ENCODE measurements at regions not wholly inside any gene's neighbourhood (a gene's known extent, or its start where the extent isn't known, plus 50 kb on each side); places are given as distances from the start of the nearest gene placed in this dataset.
A peak's percentile ranks its signal among the peaks of the same experiment; 100 is the strongest.

- Mint-ChIP-seq H3K9me3 (ENCODE audit: low read depth) (no peaks in the 10 kb centered on the region), H3K36me3 (ENCODE audit: low read depth) (no peaks in the 10 kb centered on the region), H3K4me3 (no peak overlapping the region), H3K27ac (no peak overlapping the region), H3K4me1 (no peaks in the 10 kb centered on the region), H3K27me3 (peaks cover 3% of the 10 kb centered on the region)
- ChIA-PET POLR2A (no interaction called here), CTCF (interaction anchor here (1.5 kb wide), 1 partner anchor 500 kb away, joined by 4 read pairs; no protein-coding TSS in a partner anchor)
- ATAC-seq (no peak), DNase-seq (no peak)
- intact Hi-C loops (cut with DNase I, micrococcal nuclease): no loop called here
Measured at GRCh38 chr21:32101277-32101676, 177.6 kb downstream of the MIS18A start.

- Mint-ChIP-seq H3K27me3 (peaks cover 2% of the 10 kb centered on the region), H3K9me3 (ENCODE audit: low read depth) (no peaks in the 10 kb centered on the region), H3K4me1 (no peaks in the 10 kb centered on the region), H3K27ac (no peak overlapping the region), H3K36me3 (ENCODE audit: low read depth) (no peaks in the 10 kb centered on the region), H3K4me3 (no peak overlapping the region)
- ChIA-PET CTCF (no interaction called here), POLR2A (no interaction called here)
- DNase-seq (no peak), ATAC-seq (no peak)
- intact Hi-C loops (cut with DNase I, micrococcal nuclease): no loop called here
Measured at GRCh38 chr21:32100423-32100822, 178.4 kb downstream of the MIS18A start.

GRCh38 chr21:32099812-32100416 lies 178.9 kb downstream of the MIS18A start:
- Mint-ChIP-seq H3K9me3 (ENCODE audit: low read depth) (no peaks in the 10 kb centered on the region), H3K27ac (no peak overlapping the region), H3K27me3 (peaks cover 4% of the 10 kb centered on the region), H3K4me3 (no peak overlapping the region), H3K36me3 (ENCODE audit: low read depth) (no peaks in the 10 kb centered on the region), H3K4me1 (no peaks in the 10 kb centered on the region)
- CTCF ChIA-PET: no interaction called here
- DNase-seq: no peak
- intact Hi-C loops (cut with DNase I, micrococcal nuclease): loop anchor here in 1 of 2 experiments (5.0 kb wide), 1 partner anchor 157 kb away; no protein-coding TSS in a partner anchor
- POLR2A ChIA-PET: no interaction called here
- no peak for ATAC-seq

GRCh38 chr21:32096411-32096810 lies 182.4 kb downstream of the MIS18A start:
- H3K27me3 Mint-ChIP-seq: peaks cover 13% of the 10 kb centered on the region
- no peak for ATAC-seq
- peak; percentile 28 for DNase-seq
- H3K9me3 Mint-ChIP-seq (ENCODE audit: low read depth): no peaks in the 10 kb centered on the region
- CTCF ChIA-PET: interaction anchor here (0.6 to 2.0 kb wide), 5 partner anchors 8 to 26 kb away, joined by 3 to 8 read pairs (median 4); no protein-coding TSS in a partner anchor
- H3K36me3 Mint-ChIP-seq (ENCODE audit: low read depth): no peaks in the 10 kb centered on the region
- intact Hi-C loops (cut with DNase I, micrococcal nuclease): loop anchor here in 1 of 2 experiments (5.0 kb wide), 1 partner anchor 161 kb away; no protein-coding TSS in a partner anchor
- no peak overlapping the region for H3K27ac Mint-ChIP-seq
- POLR2A ChIA-PET: no interaction called here
- no peaks in the 10 kb centered on the region for H3K4me1 Mint-ChIP-seq
- H3K4me3 Mint-ChIP-seq: no peak overlapping the region

- no peak for DNase-seq
- H3K4me1 Mint-ChIP-seq: no peaks in the 10 kb centered on the region
- intact Hi-C loops (cut with DNase I, micrococcal nuclease): loop anchor here in 1 of 2 experiments (5.0 kb wide), 1 partner anchor 162 kb away; no protein-coding TSS in a partner anchor
- H3K27ac Mint-ChIP-seq: no peak overlapping the region
- no peak overlapping the region for H3K4me3 Mint-ChIP-seq
- no peaks in the 10 kb centered on the region for H3K9me3 Mint-ChIP-seq (ENCODE audit: low read depth)
- ChIA-PET POLR2A (no interaction called here), CTCF (no interaction called here)
- peaks cover 13% of the 10 kb centered on the region for H3K27me3 Mint-ChIP-seq
- ATAC-seq: no peak
- no peaks in the 10 kb centered on the region for H3K36me3 Mint-ChIP-seq (ENCODE audit: low read depth)
Measured at GRCh38 chr21:32094804-32095203, 184.0 kb downstream of the MIS18A start.

- no peak for DNase-seq
- ChIA-PET POLR2A (no interaction called here), CTCF (interaction anchor here (0.7 kb wide), 1 partner anchor 69 kb away, joined by 3 read pairs; no protein-coding TSS in a partner anchor)
- H3K4me1 Mint-ChIP-seq: no peaks in the 10 kb centered on the region
- no peaks in the 10 kb centered on the region for H3K36me3 Mint-ChIP-seq (ENCODE audit: low read depth)
- H3K27ac Mint-ChIP-seq: no peak overlapping the region
- H3K9me3 Mint-ChIP-seq (ENCODE audit: low read depth): no peaks in the 10 kb centered on the region
- ATAC-seq: no peak
- no peak overlapping the region for H3K4me3 Mint-ChIP-seq
- intact Hi-C loops (cut with DNase I, micrococcal nuclease): no loop called here
- peaks cover 13% of the 10 kb centered on the region for H3K27me3 Mint-ChIP-seq
Measured at GRCh38 chr21:32093646-32094462, 185.0 kb downstream of the MIS18A start.

- peaks cover 13% of the 10 kb centered on the region for H3K27me3 Mint-ChIP-seq
- POLR2A ChIA-PET: no interaction called here
- DNase-seq: no peak
- peaks cover 5% of the 10 kb centered on the region for H3K4me1 Mint-ChIP-seq
- no peak overlapping the region for H3K4me3 Mint-ChIP-seq
- no peak overlapping the region for H3K27ac Mint-ChIP-seq
- CTCF ChIA-PET: interaction anchor here (0.8 kb wide), 1 partner anchor 265 kb away, joined by 3 read pairs; no protein-coding TSS in a partner anchor
- H3K9me3 Mint-ChIP-seq (ENCODE audit: low read depth): no peaks in the 10 kb centered on the region
- intact Hi-C loops (cut with DNase I, micrococcal nuclease): no loop called here
- H3K36me3 Mint-ChIP-seq (ENCODE audit: low read depth): no peaks in the 10 kb centered on the region
- ATAC-seq: no peak
Measured at GRCh38 chr21:32090956-32091355, 187.9 kb downstream of the MIS18A start.

- CTCF ChIA-PET: no interaction called here
- Mint-ChIP-seq H3K9me3 (ENCODE audit: low read depth) (no peaks in the 10 kb centered on the region), H3K27ac (no peak overlapping the region), H3K36me3 (ENCODE audit: low read depth) (no peaks in the 10 kb centered on the region), H3K4me1 (peaks cover 5% of the 10 kb centered on the region), H3K4me3 (no peak overlapping the region), H3K27me3 (peaks cover 8% of the 10 kb centered on the region)
- DNase-seq (no peak), ATAC-seq (no peak)
- intact Hi-C loops (cut with DNase I, micrococcal nuclease): no loop called here
- POLR2A ChIA-PET: no interaction called here
Measured at GRCh38 chr21:32089766-32090165, 189.1 kb downstream of the MIS18A start.

- intact Hi-C loops (cut with DNase I, micrococcal nuclease): no loop called here
- CTCF ChIA-PET: interaction anchor here (1.1 to 1.6 kb wide), 3 partner anchors 8 to 169 kb away, joined by 3 to 8 read pairs (median 6); no protein-coding TSS in a partner anchor
Measured at GRCh38 chr21:32088471-32088870, 190.4 kb downstream of the MIS18A start.

GRCh38 chr21:32087447-32087846 lies 191.4 kb downstream of the MIS18A start:
- ChIA-PET POLR2A (no interaction called here), CTCF (interaction anchor here (1.6 kb wide), 1 partner anchor 9 kb away, joined by 8 read pairs; no protein-coding TSS in a partner anchor)
- no peak overlapping the region for H3K4me3 Mint-ChIP-seq
- H3K9me3 Mint-ChIP-seq (ENCODE audit: low read depth): no peaks in the 10 kb centered on the region
- no peaks in the 10 kb centered on the region for H3K36me3 Mint-ChIP-seq (ENCODE audit: low read depth)
- H3K27ac Mint-ChIP-seq: no peak overlapping the region
- ATAC-seq (no peak), DNase-seq (peak; percentile 11)
- intact Hi-C loops (cut with DNase I, micrococcal nuclease): no loop called here
- H3K27me3 Mint-ChIP-seq: no peaks in the 10 kb centered on the region
- peaks cover 5% of the 10 kb centered on the region for H3K4me1 Mint-ChIP-seq

More at GRCh38 chr21:32088471-32088870, 190.4 kb downstream of the MIS18A start:
- peaks cover 5% of the 10 kb centered on the region for H3K4me1 Mint-ChIP-seq
- no peak for ATAC-seq
- H3K27ac Mint-ChIP-seq: no peak overlapping the region
- peaks cover 5% of the 10 kb centered on the region for H3K27me3 Mint-ChIP-seq
- H3K9me3 Mint-ChIP-seq (ENCODE audit: low read depth): no peaks in the 10 kb centered on the region
- POLR2A ChIA-PET: no interaction called here
- no peaks in the 10 kb centered on the region for H3K36me3 Mint-ChIP-seq (ENCODE audit: low read depth)
- no peak for DNase-seq
- H3K4me3 Mint-ChIP-seq: no peak overlapping the region

GRCh38 chr21:32083197-32083596 lies 195.7 kb downstream of the MIS18A start:
- ATAC-seq: no peak
- CTCF ChIA-PET: no interaction called here
- Mint-ChIP-seq H3K36me3 (ENCODE audit: low read depth) (no peaks in the 10 kb centered on the region), H3K4me1 (peaks cover 5% of the 10 kb centered on the region), H3K27me3 (peaks cover 4% of the 10 kb centered on the region), H3K9me3 (ENCODE audit: low read depth) (no peaks in the 10 kb centered on the region), H3K27ac (no peak overlapping the region), H3K4me3 (no peak overlapping the region)
- no peak for DNase-seq
- intact Hi-C loops (cut with DNase I, micrococcal nuclease): no loop called here
- POLR2A ChIA-PET: no interaction called here

GRCh38 chr21:32082466-32082865 lies 196.4 kb downstream of the MIS18A start:
- POLR2A ChIA-PET: no interaction called here
- DNase-seq: no peak
- CTCF ChIA-PET: no interaction called here
- H3K27me3 Mint-ChIP-seq: peaks cover 4% of the 10 kb centered on the region
- no peak for ATAC-seq
- H3K27ac Mint-ChIP-seq: no peak overlapping the region
- no peaks in the 10 kb centered on the region for H3K36me3 Mint-ChIP-seq (ENCODE audit: low read depth)
- intact Hi-C loops (cut with DNase I, micrococcal nuclease): no loop called here
- H3K9me3 Mint-ChIP-seq (ENCODE audit: low read depth): no peaks in the 10 kb centered on the region
- peaks cover 2% of the 10 kb centered on the region for H3K4me1 Mint-ChIP-seq
- no peak overlapping the region for H3K4me3 Mint-ChIP-seq

Measured in activated CD4-positive, alpha-beta T cell treated with anti-CD3 and anti-CD28 coated beads for 36 hours (primary cell).